Forelimb muscle (tissue), 1 donor: ENCODE measurements at regions not wholly inside any gene's neighbourhood (a gene's known extent, or its start where the extent isn't known, plus 50 kb on each side); places are given as distances from the start of the nearest gene placed in this dataset.
"Not testable (repeated sequence)": the region's sequence is repeated elsewhere in the genome, so short reads cannot be mapped to it uniquely, and the experiment has no call there.

Experiments
- DNase-seq: peaks from one replicate; pipeline ENCODE4 v3.0.0-alpha.2; 2013; ENCODE audit warnings: low read depth

DNA sequence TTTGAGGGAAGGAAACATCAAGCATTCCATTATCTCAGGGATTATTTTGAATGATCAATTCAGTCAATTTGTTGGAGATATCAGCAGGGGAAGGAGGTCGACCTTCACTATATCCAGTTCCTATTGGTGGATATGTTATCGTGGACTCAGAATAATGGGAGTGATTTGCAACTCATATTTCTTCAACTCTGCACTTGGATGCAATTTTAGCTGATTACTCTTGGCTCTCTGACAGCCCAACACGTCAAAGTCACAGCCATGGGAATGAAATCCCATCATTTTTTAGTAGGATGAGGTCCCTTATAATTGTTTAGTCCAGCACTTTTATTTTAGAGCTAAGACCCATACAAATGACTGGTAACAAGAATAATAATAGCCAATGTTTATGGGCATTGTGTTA is 371.8 kb upstream of the RPS23 start:
- no peak for DNase-seq

DNA sequence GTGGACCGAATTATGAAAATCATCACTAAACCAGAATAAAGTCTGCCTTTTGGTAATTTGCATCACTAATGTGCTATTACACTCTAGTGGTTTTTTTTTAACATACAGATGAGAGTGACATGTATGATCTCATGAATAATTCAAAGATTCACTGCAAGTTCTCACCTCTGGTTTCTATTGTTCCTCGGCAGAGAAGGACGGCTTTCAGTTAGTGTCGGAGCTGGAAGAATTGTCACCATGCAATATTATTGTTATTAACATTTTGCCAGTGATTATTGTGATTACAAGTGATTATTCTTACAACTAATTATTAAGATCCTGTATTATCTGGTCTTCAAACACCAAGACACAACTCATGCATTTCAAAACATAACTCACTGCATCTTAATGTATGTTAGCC is 366.6 kb upstream of the RPS23 start:
- DNase-seq: no peak

DNA sequence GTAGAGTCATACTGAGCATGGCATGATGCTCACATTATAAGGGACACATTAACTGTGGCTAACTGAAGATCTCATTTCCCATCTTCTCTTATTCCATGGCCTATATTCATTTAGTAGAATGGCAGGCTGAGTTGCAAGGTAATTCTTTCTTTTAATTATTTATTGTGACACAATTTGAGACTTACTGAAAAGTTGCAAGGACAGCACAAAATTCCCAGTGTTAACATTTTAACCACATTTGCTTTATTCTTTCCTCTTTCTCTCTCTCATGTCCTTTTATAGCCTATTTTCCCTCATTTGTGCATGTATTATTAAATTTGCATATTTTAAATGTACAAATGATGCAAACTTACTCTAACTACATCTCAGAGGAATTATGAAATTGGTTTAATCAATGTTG is 366.1 kb upstream of the RPS23 start:
- no peak for DNase-seq

DNA sequence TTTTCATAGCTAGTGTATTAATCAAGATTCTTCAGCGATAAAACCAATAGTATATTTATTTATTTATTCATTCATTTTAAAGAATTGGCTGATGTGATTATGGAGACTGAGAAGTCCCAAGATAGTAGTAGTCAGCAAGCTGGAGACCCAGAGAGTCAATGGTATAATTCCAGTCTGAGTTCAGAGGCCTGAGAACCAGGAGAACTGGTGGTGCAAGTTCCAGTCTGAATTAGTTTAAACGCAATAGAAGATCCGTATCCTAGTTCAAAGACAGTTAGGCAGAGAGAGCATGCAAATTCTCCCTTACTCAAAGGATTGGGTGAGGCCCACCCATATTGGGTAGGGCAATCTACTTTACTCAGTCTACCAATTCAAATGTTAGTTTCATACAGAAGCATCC is 364.2 kb upstream of the RPS23 start:
- no peak for DNase-seq

DNA sequence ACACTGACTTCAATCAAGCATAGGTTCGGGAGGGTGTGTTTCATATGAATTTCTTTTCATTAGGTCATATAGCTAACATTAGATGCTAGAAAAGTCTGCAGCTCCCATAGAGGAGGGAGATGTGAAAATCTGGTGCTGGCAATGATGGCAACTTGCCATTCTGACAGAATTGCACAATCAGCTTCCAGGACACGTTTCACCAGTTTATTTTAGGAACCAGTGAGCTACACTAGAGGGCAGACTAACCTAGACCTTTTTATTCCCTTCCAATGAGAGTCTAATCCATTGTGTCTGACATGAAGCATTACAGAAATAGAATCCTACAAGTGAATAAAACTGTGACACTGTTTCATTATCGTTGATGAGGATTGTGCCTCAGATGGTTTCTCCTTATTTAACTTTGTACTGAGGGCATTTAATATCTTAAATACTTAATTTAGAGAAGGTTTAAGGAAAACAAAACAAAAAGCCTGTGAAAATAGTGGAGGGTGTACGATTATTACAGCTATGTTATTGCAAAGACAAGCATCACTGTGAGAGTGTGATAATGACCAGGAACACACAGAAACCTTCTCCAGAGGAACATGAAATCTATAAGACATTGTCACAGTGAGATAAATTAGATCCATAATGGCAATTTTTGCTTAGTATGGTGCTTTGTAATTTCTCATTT is 363.3 kb upstream of the RPS23 start:
- peak; percentile 74 for DNase-seq

DNA sequence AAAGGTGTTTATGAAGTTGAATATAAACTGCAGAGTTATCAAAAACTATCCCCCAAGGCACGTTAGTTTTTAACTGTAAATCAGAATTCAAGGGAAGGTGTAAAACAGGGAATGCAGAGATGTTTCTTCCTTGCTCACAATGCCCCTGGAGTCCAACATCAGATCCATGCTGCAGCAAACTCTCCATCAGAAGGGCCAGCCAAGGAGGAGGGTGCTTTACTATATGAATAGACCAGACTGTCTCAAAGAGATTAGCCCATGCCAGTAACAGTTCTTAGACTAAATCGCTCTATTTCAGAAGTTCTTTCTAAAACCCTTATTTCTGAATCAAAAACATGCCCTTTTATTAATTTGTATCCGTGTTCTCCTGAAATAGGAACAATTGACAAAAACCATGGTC is 362.8 kb upstream of the RPS23 start:
- DNase-seq: no peak

DNA sequence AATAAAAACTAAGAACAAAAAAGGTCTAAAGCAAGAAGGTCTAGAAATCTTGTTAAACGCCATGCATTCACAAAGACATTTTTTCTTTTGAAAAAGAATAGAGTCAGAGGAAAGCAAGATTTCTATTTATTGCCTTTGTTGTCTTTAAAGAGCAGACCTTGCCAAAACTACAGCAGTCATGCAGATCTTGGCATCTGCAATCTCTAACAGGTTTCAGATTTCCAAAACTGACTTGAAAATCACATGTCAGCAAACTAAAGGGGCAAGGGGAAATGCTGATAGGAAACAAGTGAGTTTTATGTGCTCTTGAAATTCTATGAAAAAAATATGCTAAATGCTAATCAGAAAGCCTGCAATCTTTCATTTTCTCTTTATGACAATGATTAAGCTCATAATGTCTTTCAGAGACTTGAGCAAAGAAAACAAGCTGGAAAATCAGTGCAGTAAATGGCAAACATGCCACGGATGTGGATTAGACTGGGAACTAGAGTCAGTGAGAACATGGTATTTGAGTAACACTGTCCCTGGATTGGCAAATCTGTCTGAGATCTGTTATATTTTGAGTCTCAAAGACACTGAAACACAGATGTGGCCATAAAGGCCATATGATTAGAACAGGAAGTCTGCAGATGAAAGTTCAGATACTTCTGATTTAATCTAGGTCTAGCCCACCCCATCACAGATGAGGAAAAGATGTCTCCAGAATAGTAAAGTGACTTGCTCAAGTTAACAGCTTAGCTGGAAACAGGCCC is 361.4 kb upstream of the RPS23 start:
- DNase-seq: no peak

DNA sequence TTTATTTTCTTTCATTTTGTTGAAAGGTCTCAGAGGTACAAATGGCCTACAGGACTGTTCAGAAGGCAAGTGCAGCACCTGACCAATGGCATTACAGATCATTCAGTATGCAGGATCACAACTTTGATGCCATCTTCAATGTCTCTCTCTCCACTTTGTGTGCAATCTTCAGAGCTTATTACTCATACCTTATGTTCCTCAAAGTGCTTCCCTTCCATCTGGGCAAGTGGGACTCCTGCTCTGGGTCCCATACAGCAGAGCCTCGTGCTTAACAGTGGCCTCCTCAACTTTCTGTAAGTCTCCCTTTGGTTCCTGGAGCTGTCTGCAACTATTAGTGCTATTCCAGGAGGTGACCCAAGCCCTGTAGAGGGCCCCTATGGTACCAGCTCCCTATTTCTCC is 358.4 kb upstream of the RPS23 start:
- DNase-seq: no peak

DNA sequence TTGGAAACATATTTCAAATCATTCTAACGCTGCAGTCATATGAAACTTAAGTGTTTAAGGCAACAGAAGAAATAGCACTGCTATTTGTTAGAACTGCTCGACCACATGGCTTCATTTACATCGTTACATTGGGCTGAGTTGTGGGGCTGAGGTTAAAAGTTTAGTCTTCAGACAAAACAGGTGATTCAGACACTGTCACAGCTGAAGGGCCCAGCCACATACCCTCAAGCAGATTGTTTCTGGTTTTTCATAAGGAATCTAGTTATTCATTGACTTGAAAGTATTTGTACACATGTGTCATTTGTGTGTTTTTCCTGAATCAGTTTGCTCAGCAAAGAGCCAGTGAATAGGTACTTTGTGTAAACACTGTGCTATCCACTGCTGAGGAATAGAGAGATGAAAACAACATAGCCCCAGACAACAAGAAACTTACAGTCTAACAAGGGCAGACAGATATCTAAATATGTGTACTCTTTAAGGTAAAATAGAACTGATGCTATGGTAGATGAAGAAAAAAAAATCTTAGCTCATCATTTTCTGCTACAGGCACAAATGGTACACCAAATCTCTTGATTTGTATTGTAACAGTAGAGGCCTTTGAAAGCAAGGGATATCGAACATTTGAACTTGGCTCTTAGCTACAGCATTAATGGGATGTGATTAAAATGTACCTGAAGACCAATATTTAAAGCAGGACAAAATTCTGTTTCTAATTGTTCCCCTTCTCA is 357.6 kb upstream of the RPS23 start:
- no peak for DNase-seq

DNA sequence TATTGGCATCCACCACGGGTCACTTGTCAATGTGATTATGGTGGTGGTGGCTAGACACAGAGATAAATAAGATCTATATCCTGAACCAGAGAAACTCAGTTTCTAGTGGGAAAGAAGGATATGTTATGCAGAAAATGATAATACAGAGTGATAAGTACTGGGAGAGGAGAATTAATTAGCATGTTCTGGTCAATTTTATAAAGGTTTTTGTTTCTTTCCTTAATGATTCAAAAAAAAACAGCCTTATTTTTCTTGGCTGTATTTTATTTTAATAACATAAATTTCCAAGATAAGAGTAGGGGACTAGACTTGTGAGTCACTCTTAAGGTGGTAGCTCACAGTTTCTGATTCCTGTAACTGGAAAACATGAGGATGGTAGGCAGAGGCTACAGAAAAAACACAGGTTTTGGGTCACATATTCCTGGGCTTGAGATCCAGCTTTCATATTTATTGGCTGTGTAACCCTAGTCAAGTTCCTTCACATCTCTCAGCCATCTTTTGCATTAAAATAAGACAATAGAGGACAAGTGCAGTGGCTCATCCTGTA is 350.3 kb upstream of the RPS23 start:
- no peak for DNase-seq

DNA sequence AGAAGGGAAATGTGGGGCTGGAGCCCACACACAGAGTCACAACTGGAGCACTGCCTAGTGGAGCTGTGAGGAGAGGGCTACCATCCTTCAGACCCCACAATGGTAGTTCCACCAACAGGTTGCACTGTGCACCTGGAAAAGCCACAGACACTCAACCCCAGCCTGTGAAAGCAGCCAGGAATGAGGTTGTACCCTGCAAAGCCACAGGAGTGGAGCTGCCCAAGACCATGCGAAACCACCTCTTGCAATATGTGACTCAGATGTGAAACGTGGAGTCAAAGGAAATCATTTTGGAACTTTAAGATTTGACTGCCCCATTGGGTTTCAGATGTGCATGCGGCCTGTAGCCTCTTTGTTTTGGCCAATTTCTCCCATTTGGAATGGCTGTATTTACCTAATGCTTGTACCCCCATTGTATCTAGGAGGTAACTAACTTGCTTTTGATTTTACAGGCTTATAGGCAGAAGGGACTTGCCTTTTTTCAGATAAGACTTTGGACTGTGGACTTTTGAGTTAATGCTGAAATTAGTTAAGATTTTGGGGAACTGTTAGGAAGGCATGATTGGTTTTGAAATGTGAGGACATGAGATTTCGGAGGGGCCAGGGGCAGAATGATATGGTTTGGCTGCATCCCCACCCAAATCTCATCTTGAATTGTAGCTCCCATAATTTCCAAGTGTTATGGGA is 348.9 kb upstream of the RPS23 start:
- DNase-seq: not testable (repeated sequence)

DNA sequence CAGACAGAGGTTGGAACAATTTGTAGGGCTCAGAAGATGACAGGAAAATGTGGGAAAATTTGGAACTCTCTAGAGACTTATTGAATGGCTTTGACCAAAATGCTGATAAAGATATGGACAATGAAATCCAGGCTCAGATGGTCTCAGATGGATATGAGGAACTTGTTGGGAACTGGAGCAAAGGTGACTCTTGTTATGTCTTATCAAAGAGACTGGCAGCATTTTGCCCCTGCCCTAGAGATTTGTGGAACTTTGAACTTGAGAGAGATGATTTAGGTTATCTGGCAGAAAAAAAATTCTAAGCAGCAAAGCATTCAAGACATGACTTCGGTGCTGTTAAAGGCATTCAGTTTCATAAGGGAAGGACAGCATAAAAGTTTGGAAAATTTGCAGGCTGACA is 347.9 kb upstream of the RPS23 start:
- DNase-seq: not testable (repeated sequence)

DNA sequence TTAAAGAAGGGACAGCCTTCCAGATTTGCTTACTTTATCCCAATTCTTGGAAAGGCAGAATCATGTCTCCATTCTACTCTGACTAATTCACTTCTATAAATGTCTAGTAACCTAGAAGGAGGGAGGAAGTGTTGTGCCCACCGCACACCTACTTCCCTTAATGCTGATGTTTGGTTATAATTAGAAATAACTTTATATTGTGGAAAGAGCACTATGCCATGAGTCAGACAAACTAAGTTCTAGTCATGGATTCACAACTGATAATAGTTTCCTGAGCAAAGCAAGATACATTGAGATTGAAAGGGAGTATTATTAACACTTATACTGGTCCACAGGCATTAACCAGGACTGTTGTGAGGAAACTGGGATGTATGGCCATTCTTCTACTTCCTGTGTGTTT is 345.9 kb upstream of the RPS23 start:
- DNase-seq: no peak

DNA sequence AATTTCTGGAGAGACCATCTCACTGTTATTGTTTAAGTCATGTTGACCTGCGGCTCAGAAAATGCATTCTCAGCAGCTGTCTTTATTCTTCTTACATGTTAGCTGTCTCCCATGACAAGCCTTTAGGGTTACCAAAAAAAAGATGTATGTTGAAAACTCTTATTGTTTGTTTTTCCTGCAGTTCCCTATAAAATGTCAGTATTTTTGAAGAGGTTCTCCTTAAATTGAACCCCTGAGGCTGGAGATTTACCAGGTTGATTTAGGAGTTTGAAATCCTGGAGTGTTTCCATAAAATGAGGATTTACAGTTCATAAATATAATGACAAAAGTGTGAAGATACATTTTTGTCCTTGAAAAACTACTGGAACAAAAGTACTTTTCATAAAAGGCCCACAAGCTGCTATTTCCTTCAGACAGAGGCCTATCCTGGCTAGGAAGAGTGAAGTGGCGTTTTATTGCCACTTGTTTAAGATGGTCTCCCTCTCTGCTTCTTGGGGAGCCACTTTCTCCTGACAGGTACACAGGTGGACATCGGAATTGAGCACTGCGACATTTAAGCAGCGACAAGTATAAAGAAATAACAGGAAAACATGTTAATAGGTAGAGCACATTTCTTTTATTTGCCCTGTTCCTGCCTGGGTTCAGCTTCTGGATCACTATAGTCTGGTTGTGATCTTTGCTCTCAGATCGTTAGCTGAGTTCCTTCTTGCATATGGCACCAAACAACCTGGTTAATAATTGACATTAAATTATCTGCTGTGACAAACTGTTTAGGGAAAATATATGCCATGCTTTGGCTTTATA is 344.8 kb upstream of the RPS23 start:
- DNase-seq: no peak

DNA sequence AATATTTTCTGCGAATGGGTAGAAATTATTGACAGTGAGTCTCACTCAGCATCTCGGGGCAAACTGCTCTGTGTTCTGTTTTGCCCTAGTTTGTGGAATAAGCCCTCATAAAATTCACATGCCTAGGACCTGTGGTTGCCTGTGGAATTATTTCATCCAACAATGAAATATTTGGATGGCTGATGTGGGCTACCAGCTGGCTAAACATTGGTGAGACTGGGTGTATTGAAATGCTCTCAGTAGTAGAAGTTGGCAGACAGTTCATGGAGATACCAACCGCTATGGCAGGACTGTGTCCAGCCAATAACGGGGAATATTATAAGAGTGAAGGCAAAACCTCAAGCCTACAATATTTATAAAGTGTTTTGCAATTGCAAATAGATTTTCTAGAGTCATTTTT is 344.1 kb upstream of the RPS23 start:
- no peak for DNase-seq

DNA sequence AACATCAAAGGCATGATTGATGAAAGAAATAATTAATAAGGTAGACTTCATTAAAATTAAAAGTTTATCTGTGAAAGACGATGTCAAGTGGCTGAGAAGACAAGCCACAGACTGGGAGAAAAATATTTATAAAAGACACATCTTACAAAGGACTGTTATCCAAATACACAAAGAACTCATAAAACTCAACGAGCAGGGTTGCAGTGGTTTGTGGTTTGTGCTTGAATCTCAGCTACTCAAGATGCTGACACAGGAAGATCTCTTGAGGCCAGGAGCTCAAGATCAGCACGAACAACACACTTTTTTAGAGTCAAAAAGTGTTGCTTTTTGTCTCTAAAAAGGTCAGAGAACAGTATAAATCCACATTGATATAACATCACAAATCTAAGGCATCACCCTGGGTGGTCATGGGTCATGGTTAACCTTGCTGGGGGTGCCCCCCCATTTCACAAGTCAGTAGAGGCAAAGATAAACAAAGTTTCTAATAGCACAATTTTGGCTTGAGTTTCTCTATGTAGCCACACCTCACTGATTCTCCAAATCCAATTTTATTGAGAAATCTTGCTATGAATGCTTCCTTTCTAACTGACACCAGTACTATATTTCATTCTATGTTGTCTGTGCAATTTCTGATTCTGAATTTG is 342.9 kb upstream of the RPS23 start:
- no peak for DNase-seq

DNA sequence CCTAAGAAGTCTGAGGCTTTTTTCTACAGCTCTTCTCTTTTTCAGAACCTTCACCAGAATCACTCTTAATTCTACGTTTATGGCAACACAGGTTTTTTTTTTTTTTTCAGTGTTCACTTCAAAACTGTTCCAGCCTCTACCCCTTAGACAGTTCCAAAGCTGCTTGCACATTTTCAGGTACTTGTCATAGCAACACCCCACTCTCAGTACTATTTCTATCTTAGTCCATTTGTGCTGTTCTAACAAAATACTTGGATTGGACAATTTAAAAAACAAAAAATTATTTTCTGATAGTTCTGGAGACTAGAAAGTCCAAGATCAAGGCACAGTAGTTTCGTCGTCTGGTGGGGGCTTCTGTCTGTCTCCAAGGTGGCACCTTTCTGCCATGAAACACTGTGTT is 340.9 kb upstream of the RPS23 start:
- no peak for DNase-seq

DNA sequence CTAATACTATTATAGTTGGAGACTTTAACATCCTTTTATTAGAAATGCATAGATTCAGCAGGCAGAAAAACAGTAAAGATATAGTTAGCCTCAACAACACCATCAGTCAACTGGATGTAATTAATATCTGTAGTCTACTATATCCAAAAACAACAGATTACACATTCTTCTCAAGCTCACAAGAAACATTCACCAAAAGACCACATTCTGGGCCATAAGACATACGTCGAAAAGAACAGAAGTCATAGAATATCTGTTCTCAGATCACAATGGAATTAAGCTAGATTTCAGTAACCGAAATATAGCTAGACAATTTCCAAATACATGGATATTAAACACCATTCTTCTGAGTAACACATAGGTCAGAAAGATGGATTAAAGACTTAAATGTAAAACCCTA is 336.6 kb upstream of the RPS23 start:
- no peak for DNase-seq

DNA sequence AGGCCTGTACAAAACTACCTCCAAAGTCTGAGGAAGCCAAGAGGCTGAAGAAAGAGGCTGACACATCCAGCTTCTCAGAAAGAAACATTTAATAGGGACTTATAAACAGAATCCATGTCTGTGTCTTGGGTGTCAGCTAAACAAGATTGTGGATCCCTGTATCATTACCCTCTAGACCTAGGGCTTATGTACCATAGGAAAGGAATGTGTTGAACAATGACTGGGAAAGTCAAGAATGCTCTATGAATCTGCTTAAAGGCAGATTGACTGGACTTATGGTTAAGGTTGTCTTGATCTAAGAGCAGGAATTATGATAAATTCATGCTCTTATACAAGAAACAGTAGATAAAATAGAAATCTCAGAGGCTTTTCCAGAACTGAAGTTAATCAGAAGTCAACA is 335.7 kb upstream of the RPS23 start:
- no peak for DNase-seq

DNA sequence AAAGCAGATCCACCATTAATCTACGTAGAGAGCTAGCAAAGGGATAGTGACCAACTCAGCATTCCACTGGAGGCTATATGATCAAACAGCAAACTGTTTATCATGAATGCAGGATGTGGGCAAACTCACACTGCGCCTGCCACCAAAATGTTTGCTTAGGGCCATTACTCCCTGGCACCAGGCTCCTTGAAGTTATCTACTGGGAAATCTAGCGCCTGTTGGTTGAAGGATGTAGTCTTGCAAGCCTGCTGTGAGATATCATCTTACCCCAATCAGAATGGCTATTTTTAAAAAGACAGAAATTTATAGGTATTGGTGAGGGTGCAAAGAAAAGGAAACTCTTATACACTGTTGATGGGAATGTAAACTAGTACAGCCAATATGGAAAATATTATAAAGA is 332.5 kb upstream of the RPS23 start:
- no peak for DNase-seq
